ENCODE measurements at regions not wholly inside any gene's neighbourhood (a gene's known extent, or its start where the extent isn't known, plus 50 kb on each side); places are given as distances from the start of the nearest gene placed in this dataset.

GRCh38 chr16:7113395-7113794, 219.2 kb upstream of the RBFOX1 start:
- no peak overlapping the region for H3K4me3 ChIP-seq (replicated peaks in 1 of 2; ENCODE audit: low read depth in 2 of 2, low read length in 2 of 2)
- no peak for DNase-seq (ENCODE audit: low read depth in 2 of 2)
- TF ChIP-seq CTCF (IDR thresholded peaks at IDR 0.05; ENCODE audit: low read depth, low read length): no peak

DNA sequence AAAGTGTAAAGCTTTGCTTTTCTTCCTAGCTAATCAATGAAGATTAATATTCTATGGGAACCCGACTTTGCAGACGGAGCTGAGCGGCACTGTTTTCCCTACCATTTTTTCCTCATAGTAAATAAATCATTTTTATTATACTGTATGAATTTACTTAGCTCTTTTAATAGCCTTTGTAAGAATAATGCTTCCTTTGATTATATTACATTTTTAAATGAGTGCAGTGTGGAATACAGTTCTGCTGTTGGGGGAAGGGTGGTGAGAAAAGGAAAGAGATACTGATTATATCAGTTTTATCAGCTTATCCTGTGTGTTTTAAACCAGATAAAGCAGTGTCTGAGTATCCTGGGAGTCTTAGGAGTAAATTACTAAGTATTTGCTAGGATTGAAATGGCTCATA, 221.4 kb upstream of the RBFOX1 start:
- DNase-seq (ENCODE audit: low read depth in 2 of 2): no peak
- TF ChIP-seq CTCF (IDR thresholded peaks at IDR 0.05; ENCODE audit: low read depth, low read length): no peak
- no peak overlapping the region for H3K4me3 ChIP-seq (replicated peaks in 1 of 2; ENCODE audit: low read depth in 2 of 2, low read length in 2 of 2)

GRCh38 chr16:7107436-7107835, 225.2 kb upstream of the RBFOX1 start:
- DNase-seq (ENCODE audit: low read depth in 2 of 2): no peak
- no peak overlapping the region for H3K4me3 ChIP-seq (replicated peaks in 1 of 2; ENCODE audit: low read depth in 2 of 2, low read length in 2 of 2)

GRCh38 chr16:7103056-7103455, 229.6 kb upstream of the RBFOX1 start:
- no peak for DNase-seq (ENCODE audit: low read depth in 2 of 2)
- H3K4me3 ChIP-seq (replicated peaks in 1 of 2; ENCODE audit: low read depth in 2 of 2, low read length in 2 of 2): no peak overlapping the region
- no peak for TF ChIP-seq CTCF (IDR thresholded peaks at IDR 0.05; ENCODE audit: low read depth, low read length)

More at GRCh38 chr16:7107436-7107835, 225.2 kb upstream of the RBFOX1 start:
- TF ChIP-seq CTCF (IDR thresholded peaks at IDR 0.05; ENCODE audit: low read depth, low read length): no peak

- TF ChIP-seq CTCF (IDR thresholded peaks at IDR 0.05; ENCODE audit: low read depth, low read length): no peak
- DNase-seq (ENCODE audit: low read depth in 2 of 2): no peak
- H3K4me3 ChIP-seq (replicated peaks in 1 of 2; ENCODE audit: low read depth in 2 of 2, low read length in 2 of 2): no peak overlapping the region
These were observed 231.6 kb upstream of the RBFOX1 start for GRCh38 chr16:7101054-7101453.

- no peak overlapping the region for H3K4me3 ChIP-seq (replicated peaks in 1 of 2; ENCODE audit: low read depth in 2 of 2, low read length in 2 of 2)
- TF ChIP-seq CTCF (IDR thresholded peaks at IDR 0.05; ENCODE audit: low read depth, low read length): no peak
- DNase-seq (ENCODE audit: low read depth in 2 of 2): no peak
These were observed 235.1 kb upstream of the RBFOX1 start for GRCh38 chr16:7097518-7097917.

GRCh38 chr16:7093511-7093910, 239.1 kb upstream of the RBFOX1 start:
- TF ChIP-seq CTCF (IDR thresholded peaks at IDR 0.05; ENCODE audit: low read depth, low read length): no peak
- no peak overlapping the region for H3K4me3 ChIP-seq (replicated peaks in 1 of 2; ENCODE audit: low read depth in 2 of 2, low read length in 2 of 2)
- no peak for DNase-seq (ENCODE audit: low read depth in 2 of 2)
